Activated CD4-positive, alpha-beta T cell treated with anti-CD3 and anti-CD28 coated beads for 24 hours (primary cell): ENCODE measurements at regions not wholly inside any gene's neighbourhood (a gene's known extent, or its start where the extent isn't known, plus 50 kb on each side); places are given as distances from the start of the nearest gene placed in this dataset.
"Not testable (repeated sequence)": the region's sequence is repeated elsewhere in the genome, so short reads cannot be mapped to it uniquely, and the experiment has no call there.

Source experiments
- DNase-seq, 2 donors: peaks; one replicate each; pipeline ENCODE4 v3.0.0-alpha.2; 2020; ENCODE audit warnings: low read depth in 2 of 2

DNA sequence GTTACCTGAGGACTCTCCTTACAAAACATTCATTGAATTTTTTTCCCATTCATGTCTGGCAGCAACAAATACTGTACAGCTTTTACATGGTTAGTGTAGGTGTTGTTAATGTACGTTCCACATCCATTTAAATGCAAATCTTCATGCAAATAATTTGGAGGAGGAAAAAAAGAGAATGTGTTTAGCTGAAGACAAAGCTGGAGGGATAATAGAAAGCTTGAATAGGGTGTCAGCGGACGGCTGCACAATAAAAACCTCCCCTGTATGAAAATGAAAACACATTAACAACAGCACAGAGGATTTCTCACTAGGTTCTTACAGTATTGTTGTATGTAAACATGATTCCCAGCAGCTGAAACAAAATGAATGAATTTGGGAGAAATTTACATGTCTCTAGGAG lies 231.5 kb downstream of the ZNF608 start:
- DNase-seq = no peak

DNA sequence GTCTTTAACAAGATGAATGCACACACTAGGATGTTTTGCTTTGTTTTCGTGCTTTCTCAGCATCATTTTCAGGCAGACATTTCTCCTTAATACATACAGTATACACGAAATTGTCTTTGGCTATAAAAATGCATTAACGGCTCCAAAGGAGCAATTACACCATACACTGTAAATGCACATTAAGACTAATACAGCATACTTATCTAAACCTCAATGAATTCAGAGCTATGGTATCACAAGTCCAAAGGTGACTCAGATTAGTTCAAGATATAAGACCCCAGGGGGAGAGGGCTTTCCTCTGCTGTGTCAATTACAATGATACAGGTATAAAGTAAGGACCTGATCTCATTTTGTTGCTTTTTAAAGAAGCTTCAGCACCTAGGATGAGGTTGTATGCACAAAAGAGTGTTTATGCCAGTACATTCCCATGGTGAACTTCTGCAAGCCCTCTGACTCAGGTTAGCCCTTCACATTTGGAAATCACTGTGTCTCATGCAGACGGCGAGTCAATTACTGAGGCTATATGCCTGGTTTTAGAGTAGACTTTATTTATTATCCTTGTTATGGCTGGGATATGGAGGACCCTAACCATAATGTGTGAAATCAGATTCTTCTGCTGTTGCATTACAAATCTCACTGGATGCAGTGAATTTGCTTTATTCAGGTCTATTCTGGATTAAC lies 233.3 kb downstream of the ZNF608 start:
- no peak for DNase-seq

DNA sequence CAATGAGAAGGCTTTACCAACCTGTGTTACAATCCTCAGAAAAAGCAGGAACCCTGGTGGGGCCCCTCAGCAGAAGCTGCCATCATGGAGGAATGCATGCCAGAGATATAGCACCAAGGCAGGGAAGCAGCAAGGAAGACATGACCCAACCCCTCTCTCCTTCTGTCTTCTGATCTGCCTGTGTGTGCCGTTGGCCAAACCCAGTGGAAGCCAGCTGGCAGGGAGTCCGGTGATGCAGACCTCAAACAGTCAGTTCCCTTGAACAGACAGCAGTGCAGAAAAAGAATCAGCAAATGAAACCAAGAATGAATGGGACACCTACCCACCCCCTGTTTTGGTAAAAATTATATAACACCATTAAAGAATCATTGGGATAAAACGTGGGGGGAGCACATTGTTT lies 234.2 kb downstream of the ZNF608 start:
- no peak for DNase-seq

DNA sequence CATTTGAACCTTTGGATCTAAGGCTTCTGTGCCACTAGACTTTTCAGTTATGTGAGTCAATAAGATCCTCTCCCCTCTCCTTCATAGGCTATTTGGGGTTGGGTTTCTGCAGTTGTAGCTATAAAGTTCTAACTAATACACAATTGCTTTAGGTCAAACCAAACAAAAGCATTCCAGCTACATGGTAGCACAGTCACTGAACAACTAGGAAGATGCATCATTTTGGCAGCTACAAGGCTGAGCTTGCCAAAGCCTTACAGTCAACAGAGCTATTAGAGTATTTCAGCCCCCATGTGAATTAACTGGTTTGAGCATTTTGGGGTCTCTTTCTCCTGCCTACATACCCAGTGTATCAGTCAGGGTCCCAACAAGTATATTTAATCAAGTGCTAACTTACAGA lies 234.6 kb downstream of the ZNF608 start:
- no peak for DNase-seq

DNA sequence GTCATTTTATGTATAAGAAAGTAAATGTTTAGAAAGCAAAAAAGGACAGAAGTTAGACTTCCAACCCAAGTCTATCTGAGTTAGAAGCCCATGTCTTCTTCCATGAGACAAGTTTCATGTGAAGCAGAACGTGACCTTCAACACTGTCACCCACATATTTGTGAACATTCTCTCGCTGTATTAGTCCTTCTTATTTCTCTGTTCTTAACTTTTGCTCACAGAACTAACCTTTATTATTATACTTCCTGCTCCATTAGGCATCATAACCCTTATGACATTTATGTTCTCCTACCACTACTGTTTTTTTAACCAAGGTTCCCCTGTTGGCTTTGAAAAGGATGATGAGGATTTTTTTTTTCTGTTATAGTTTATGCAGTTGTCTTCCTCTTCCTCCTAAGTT lies 238.8 kb downstream of the ZNF608 start:
- no peak for DNase-seq

DNA sequence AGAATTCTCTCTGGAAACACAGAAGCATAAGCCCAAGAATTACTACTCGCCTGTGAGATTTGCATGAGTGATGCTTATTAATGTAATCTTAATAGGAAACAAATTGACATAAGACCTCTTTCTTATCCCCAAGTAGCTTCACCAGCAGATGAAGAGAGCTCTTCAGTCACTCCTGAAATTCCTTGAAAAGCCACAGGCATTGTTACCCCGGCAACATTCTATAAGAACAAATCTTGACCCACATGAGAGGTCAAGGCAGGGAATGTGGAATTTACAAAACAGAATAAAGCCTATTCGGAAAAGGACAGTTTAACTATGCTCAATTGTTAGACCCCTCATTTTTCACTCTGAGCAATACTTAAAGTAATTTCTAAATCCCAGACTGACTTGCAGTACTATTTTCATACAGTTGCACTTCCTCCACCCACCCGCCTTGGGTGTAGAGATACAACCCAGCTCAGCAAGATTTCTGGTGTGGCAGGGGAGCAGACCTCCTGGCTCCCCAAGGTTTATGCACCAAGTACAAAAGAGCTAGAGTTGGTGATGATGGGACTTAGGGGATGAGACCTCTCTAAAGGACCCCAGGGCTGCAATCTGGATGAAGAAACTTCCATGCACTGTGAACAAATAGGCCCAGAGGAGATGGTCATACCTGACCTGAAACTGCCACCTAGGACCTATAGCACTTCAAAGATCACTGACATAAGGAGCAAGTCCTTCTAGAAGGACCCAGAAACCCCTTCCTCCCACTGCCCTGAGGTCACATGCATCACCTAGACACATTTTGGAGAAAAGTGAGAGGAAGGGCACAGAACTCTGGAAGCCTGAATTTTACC lies 242.1 kb downstream of the ZNF608 start:
- DNase-seq = no peak

DNA sequence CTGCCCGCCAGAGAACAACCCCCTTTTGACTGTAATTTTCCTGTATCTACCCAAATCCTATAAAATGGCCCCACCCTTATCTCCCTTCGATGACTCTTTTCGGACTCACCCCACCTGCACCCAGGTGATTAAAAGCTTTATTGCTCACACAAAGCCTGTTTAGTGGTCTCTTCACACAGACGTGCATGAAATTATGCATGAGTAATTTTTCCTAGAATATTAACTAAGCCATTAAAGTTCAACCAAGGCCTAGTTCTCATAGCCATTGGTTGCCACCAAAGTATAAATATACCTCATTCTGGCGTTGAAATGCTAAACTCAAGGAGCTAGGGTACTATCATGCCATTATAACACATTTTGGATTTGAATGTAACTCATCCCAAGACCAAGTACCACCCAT lies 243.9 kb downstream of the ZNF608 start:
- DNase-seq = no peak

DNA sequence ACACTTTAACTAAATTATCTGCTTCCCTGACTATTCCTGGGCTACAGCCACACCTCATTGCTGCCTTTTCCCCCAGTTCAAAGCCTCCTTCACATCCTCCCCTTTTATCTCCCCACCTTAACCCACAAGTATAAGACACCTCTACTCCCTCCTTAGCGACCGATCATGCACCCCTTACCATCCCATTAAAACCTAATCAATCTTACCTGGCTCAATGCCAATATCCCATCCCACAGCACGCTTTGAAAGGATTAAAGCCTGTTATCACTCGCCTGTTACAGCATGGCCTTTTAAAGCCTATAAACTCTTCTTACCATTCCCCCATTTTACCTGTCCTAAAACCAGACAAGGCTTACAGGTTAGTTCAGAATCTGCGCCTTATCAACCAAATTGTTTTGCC lies 246.6 kb downstream of the ZNF608 start:
- DNase-seq = not testable (repeated sequence)

DNA sequence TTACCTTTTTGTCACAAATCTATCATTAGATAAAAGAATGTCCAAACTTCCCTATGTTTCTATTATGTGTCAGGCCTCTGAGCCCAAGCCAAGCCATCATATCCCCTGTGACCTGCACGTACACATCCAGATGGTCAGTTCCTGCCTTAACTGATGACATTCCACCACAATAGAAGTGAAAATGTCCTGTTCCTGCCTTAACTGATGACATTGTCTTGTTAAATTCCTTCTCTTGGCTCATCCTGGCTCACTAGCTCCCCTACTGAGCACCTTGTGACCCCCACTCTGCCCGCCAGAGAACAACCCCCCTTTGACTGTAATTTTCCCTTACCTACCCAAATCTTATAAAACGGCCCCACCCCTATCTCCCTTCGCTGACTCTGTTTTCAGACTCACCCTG lies 249.5 kb downstream of the ZNF608 start:
- not testable (repeated sequence) for DNase-seq

DNA sequence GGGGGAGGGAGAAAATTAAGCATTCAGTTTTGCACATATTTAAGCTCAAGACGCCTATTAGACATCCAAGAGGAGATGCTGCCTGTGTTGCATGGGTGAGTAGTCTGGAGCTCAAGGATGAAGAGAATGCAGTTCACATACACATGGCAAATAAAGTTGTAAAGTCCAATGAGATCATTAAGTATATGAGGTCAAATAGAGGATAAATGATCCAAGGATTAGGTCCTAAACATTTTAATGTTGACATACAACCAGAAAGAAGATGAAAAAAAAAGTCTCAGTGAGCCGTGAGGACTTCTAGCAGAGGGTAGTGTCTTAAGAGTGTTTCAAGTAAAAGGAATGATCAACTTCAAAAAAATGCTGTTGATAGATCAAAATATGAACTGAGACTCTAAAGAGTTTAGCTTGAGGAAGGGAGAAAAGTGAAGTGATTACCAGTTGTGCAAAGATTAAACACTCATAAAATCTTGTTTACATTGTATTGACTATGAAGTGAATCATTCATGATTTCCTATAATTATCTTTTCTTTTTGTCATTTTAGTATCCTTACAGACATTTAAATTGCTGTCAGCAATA lies 251.8 kb downstream of the ZNF608 start:
- DNase-seq = no peak

DNA sequence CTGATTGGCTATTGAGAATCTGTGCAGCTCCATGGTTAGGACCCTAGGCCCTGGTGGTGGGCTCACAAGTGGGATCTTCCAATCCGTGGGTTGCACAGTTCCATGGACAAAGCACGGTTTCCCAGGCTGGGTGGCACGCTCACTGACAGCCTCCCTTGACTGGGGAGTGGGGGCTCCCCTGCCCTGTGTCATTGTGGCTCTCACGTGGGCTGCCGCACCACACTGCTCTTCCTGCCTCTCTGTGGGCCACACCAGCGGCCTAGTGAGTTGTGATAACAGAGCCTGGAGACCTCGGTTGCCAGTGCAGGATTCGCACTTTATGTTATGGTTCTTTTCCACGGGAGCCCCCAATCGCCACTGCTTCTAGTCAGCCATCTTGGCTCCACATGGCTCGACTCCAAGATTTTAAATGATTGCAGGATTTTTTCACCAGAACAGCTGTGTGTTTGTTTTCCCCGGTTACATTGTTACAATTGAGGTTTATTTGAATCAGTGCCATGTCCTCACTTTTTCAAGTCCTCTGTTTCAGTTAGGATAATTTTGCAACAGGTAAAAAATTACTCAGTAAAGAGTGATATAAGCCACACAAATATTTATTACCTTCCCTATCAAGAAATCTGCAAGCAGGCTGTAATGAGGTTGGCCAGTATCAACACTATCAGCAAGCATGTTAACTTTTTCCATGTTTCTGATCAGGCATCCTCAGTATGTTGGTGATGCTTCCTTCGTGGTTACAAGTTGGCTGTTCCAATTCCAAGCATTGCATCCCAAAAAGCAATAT lies 253.8 kb downstream of the ZNF608 start:
- no peak for DNase-seq

DNA sequence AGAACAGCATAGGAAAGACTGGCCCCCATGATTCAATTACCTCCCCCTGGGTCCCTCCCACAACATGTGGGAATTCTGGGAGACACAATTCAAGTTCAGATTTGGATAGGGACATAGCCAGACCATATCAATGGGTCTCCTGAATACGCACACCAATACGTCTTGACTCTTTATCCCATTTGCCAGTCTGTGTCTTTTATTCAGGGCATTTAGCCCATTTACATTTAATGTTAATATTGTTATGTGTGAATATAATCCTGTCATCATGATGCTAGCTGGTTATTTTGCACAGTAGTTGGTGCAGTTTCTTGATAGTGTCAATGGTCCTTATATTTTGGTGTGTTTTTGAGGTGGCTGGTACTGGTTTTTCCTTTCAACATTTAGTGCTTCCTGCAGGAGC lies 256.1 kb downstream of the ZNF608 start:
- not testable (repeated sequence) for DNase-seq

DNA sequence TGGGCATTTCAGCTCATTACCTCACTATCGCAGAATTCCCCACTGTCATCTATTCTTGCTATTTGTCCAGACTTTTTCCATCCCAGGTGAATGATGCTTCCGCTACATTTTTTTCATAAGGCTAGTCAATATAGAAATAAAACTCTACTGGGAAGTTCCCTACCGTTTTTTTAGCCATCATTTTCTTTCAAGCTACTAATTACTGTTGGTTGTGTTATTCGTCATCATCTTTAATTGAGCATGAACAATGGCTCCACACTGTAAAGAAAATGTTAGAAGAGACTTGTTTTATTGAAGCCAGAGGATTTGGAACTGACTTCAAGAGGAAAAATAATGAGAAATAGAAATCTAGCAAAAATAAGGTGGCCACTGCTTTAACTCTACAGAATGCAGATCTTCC lies 265.0 kb downstream of the ZNF608 start:
- DNase-seq = no peak

DNA sequence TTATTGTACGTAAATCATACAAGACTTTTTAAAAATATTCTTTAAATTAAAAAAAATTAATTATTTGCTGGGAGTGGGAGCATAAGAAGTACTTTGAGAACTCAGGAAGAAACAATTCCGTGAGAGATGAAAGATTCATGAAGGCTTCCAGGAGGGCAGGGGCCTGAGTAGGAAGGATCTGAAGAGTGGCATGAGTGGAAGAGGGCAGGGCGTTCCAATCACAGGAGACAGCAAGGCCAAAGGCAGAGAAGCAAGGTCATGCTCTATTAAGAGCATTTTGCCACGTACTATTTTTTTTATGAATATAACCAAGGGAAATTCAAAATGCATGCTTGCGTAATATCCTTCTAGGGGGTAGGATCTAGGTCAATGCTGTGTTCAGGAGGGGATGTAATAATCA lies 265.5 kb downstream of the ZNF608 start:
- DNase-seq = no peak

DNA sequence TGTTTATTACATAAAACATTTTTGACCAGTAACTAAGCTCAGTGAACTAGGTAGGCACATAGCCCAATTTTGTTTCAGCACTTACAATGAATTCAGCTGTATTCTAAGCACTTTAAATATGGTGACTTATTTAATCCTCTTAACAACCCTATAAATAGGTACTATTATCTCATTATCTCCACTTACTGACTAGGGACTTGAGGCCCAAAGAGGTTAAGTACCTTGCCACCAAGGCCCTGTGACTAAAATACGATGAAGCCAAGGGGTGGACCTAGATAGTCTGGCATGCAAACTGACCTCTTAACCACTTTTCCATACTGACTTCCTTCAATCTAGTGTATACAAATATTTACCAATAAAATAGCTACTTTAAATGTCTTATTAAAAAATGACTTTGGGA lies 266.4 kb downstream of the ZNF608 start:
- DNase-seq = no peak

DNA sequence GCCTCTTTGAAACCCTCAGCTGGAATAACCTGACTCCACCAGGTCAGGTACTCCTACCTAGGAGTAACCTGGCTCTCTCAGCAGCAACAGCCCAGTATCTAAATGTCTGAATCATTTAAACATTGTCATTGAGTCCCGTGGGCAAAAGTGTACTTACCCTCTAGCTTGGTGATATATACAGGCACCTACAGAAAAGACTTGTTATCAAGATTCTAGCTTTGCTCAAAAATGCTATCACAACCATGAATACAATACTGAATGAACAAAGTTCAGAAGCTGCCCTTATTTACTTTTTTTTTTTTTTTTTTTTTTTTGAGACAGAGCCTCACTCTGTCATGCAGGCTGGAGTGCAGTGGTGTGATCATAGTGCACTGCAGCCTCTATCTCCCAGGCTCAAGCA lies 268.2 kb downstream of the ZNF608 start:
- DNase-seq = no peak

DNA sequence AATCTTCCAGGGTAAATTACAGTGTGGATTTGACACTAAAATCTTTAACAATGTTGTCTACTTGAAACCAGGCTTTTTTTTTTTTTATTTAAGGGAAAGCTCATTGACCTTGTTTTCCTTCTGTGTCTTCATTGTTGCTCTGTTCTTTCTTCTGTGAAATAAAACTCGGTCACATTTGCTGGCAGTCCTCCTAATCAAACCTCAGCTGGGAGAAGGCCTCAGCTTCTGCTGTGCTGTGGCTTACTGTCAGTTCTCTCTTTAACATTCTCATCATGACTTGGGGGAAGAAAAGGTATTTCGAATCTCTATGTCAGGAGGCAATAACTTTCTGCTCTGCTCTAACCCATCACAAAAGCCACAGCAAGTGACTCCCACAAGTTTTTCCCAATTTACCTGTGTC lies 268.9 kb downstream of the ZNF608 start:
- DNase-seq = no peak

DNA sequence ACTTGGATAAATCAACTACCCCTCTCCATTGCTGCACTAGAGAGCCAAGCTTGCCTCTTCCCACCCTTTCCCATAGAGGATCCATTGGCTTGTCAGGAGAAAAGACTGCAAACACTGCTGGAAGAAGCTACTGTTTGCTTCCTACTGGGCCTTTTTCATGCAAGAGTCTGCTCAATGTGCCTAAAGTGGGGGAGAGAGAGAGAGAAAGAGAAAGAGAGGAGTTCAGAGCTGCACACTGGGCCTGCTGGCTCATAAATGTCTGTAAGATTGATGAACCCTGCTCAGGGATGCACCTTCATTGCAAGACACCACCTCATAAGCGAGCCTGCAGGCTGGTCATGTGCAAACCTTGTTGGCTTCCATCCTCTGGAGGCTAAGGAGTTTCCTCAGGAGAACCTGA lies 269.4 kb downstream of the ZNF608 start:
- no peak for DNase-seq

DNA sequence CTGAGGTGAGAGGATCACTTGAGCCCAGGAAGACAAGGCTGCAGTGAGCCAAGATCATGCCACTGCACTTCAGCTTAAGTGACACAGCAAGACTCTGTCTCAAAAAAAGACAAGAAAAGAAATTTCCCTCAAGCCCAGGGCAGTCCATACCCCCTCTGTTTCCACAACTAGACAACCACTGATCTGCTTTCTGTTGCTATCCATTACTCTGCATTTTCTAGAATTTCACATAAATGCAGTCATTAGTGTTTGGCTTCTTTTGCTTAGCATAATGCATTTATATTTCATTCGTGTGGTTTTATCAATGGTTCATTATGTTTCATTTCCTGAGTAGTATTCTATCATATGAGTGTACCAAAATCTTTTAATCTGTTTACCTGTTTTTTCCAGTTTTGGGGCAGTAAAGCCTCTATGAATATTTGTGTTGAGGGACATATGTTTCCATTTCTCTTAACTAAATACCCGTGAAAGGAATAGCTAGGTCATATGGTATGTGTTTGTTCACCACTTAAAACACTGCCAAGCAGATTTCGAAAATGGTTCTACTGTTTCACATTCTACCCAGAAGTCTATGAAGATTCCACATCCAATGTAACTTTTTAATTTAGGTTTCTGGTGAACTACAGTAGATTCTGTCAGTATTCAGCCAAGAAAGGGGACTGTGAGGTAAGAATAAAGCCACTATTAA lies 271.8 kb downstream of the ZNF608 start:
- DNase-seq = no peak

DNA sequence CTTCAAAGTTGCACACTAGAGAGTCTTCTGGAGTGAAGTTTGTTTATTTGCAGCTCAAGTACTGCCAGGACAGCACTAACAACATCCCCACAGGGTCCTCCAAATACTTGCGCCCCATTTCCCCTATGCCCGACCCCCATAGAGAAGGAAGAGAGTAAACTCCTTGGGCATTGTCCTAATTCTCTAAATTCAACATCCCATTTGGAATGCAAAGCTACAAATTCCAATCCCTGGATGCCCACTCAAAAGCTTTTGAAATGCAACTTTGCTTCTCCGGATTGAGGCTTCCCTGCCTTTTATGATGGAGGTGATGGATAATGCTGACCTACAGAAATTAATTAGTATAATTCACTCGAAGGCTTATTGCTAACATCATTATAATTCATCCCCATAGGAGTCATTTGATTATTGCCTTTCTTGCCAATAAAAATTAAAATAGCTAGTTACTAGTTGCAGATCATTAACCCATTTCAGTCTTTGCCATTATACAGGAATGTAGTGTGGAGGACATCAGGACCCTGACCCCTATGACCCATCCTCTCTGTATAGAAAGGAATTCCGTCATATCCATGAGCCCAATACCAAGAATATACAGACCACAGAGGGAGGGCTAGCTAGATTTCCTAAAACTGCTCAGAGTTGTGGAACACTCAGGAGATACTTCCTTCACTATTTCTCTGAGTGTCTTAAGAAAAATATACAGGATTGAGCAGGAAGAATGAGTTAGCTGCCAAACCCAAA lies 277.6 kb downstream of the ZNF608 start:
- no peak for DNase-seq

DNA sequence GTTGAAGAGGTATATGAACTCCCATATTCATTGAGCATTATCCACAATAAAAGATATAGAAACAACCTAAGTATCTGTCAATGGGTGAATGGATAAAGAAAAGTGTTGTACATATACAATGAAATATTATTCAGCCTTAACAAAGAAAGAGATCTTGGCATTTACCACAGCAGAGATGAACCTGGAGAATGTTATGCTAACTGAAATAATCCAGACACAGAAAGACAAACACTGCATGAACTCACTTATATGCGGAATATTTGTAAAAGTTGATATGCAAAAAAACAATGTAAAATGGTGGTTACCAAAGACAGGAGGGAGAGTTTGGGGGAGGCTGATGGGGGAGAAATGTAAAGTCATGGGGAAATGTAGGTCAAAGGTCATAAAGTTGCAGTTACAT lies 278.7 kb downstream of the ZNF608 start:
- DNase-seq = no peak
